OCI-M1 (cell line): ENCODE measurements at regions not wholly inside any gene's neighbourhood (a gene's known extent, or its start where the extent isn't known, plus 50 kb on each side); places are given as distances from the start of the nearest gene placed in this dataset.

Source experiments
- DNase-seq: peaks from one replicate; lab custom pipeline; 2025; lab: John Stamatoyannopoulos, UW

GRCh38 chr13:33710924-33711323 is 107.0 kb upstream of the RFC3 start:
- no peak for DNase-seq

GRCh38 chr13:33711436-33711835 is 106.5 kb upstream of the RFC3 start:
- no peak for DNase-seq

GRCh38 chr13:33717775-33718174 is 100.2 kb upstream of the RFC3 start:
- peak; percentile 8 for DNase-seq

GRCh38 chr13:33721724-33722123 is 96.2 kb upstream of the RFC3 start:
- peak; percentile 21 for DNase-seq

- peak; percentile 48 for DNase-seq
Measured at GRCh38 chr13:33722216-33722915, 95.6 kb upstream of the RFC3 start.

- peak; percentile 41 for DNase-seq
Measured at GRCh38 chr13:33723365-33723764, 94.6 kb upstream of the RFC3 start.

- DNase-seq = peak; percentile 85
Measured at GRCh38 chr13:33723772-33724435, 94.0 kb upstream of the RFC3 start.

- no peak for DNase-seq
Measured at GRCh38 chr13:33725340-33725739, 92.6 kb upstream of the RFC3 start.

- no peak for DNase-seq
Measured at GRCh38 chr13:33727297-33728083, 90.5 kb upstream of the RFC3 start.

- DNase-seq = no peak
Measured at GRCh38 chr13:33728271-33729037, 89.5 kb upstream of the RFC3 start.

GRCh38 chr13:33730147-33730546 is 87.8 kb upstream of the RFC3 start:
- no peak for DNase-seq

- DNase-seq = no peak
Measured at GRCh38 chr13:33730619-33731018, 87.3 kb upstream of the RFC3 start.

- DNase-seq = no peak
Measured at GRCh38 chr13:33735276-33735675, 82.7 kb upstream of the RFC3 start.

GRCh38 chr13:33739254-33739653 is 78.7 kb upstream of the RFC3 start:
- DNase-seq = no peak

- DNase-seq = no peak
Measured at GRCh38 chr13:33740134-33740538, 77.8 kb upstream of the RFC3 start.

GRCh38 chr13:33742321-33742720 is 75.6 kb upstream of the RFC3 start:
- no peak for DNase-seq

GRCh38 chr13:33743438-33744368 is 74.2 kb upstream of the RFC3 start:
- no peak for DNase-seq

GRCh38 chr13:33744589-33745369 is 73.2 kb upstream of the RFC3 start:
- DNase-seq = no peak

- no peak for DNase-seq
Measured at GRCh38 chr13:33745370-33746324, 72.3 kb upstream of the RFC3 start.
